GM12878 (cell line): ENCODE measurements at regions not wholly inside any gene's neighbourhood (a gene's known extent, or its start where the extent isn't known, plus 50 kb on each side); places are given as distances from the start of the nearest gene placed in this dataset.

Source experiments
- ATAC-seq: fragments of 200-7000 bp; cut with Tn5 transposase; 3 replicates; pipeline ENCODE4 v1.9.1; 2020; ENCODE audit warnings: mild to moderate bottlenecking, moderate library complexity
- BruUV-seq: library from RNA; stranded (reverse); fragments of 400-500 nt; replicated peaks from 2 replicates; lab custom pipeline; 2021; lab: Mats Ljungman, UMichigan
- CTCF ChIA-PET: fragments of 300-600 bp; sonication (Branson Sonifier 250); formaldehyde crosslinking; extraction: SDS; loops from one replicate; lab custom pipeline; 2021; ENCODE audit warnings: inconsistent platforms; lab: Yijun Ruan, JAX
- POLR2A ChIA-PET: fragments of 350-600 bp; formaldehyde crosslinking; extraction: SDS; loops from one replicate; lab custom pipeline; 2021; ENCODE audit warnings: inconsistent platforms; lab: Charles Lee
- RAD21 ChIA-PET: fragments of 300-600 bp; sonication (Branson Sonifier 250); formaldehyde crosslinking; loops from one replicate; lab custom pipeline; 2023; ENCODE audit warnings: antibody characterized with exemption; ENCODE audit not compliant: unreplicated experiment; lab: Charles Lee
- SMC1A ChIA-PET: fragments of 300-600 bp; sonication (Branson Sonifier 250); formaldehyde crosslinking; loops from one replicate; lab custom pipeline; 2023; ENCODE audit not compliant: unreplicated experiment, uncharacterized antibody; lab: Charles Lee
- DNase-seq: peaks from one replicate; pipeline ENCODE4 v3.0.0-alpha.2; 2011; ENCODE audit warnings: low read depth, low spot score
- FAIRE-seq: peaks from 3 replicates; lab custom pipeline; 2011; peaks lifted over from hg19 to GRCh38; lab: Jason Lieb, UNC
- H2AFZ ChIP-seq: 2 replicates; pipeline ENCODE4 v1.6.0; 2011; ENCODE audit warnings: low read depth, low read length, control low read depth; ENCODE audit not compliant: control insufficient read depth
- H3K27ac ChIP-seq: 2 replicates; pipeline ENCODE4 v1.5.1; 2011; ENCODE audit warnings: control low read depth; ENCODE audit not compliant: control insufficient read depth, insufficient read depth
- H3K27me3 ChIP-seq, 2 experiments: replicated peaks in 1 of 2; 2 replicates each; pipeline versions ENCODE4 v1.6.0 to v1.6.1; 2011; ENCODE audit warnings: low read length in 1 of 2; ENCODE audit not compliant: control insufficient read depth in 2 of 2, insufficient read depth in 2 of 2
- H3K36me3 ChIP-seq, 2 experiments: 2 replicates each; pipeline ENCODE4 v1.5.1; 2011; ENCODE audit warnings: low read length in 1 of 2; ENCODE audit not compliant: control insufficient read depth in 2 of 2, insufficient read depth in 2 of 2
- H3K4me1 ChIP-seq: 2 replicates; pipeline ENCODE4 v1.6.1; 2011; ENCODE audit warnings: mild to moderate bottlenecking, low read length, moderate library complexity, mixed read lengths; ENCODE audit not compliant: control insufficient read depth, insufficient read depth
- H3K4me2 ChIP-seq: 2 replicates; pipeline ENCODE4 v1.6.0; 2011; ENCODE audit warnings: control low read depth; ENCODE audit not compliant: control insufficient read depth, insufficient read depth
- H3K4me3 ChIP-seq: fragments of 200-600 bp; sonication (generic); 2 replicates; pipeline ENCODE4 v1.5.1; 2016
- H3K79me2 ChIP-seq: 2 replicates; pipeline ENCODE4 v1.6.0; 2011; ENCODE audit warnings: low read length; ENCODE audit not compliant: control insufficient read depth, insufficient read depth
- H3K9ac ChIP-seq: 2 replicates; pipeline ENCODE4 v1.8.0; 2011; ENCODE audit warnings: low read length, control low read depth, mixed read lengths; ENCODE audit not compliant: control insufficient read depth, insufficient read depth
- H3K9me3 ChIP-seq: replicated peaks from 3 replicates; pipeline ENCODE4 v1.5.1; 2011; ENCODE audit warnings: mild to moderate bottlenecking, low read length; ENCODE audit not compliant: control insufficient read depth, insufficient read depth
- H4K20me1 ChIP-seq: 2 replicates; pipeline ENCODE4 v1.6.0; 2011; ENCODE audit not compliant: control insufficient read depth, insufficient read depth
- CBX5 ChIP-seq: sonication (generic); IDR thresholded peaks from 2 replicates; pipeline ENCODE4 v1.6.1; 2016; ENCODE audit warnings: low read depth, moderate library complexity, mild to moderate bottlenecking, inconsistent platforms
- EGR1 ChIP-seq, 2 experiments: IDR thresholded peaks; 1 replicate in 1 of 2; 2 replicates in 1 of 2; pipeline ENCODE4 v1.6.1; 2011 to 2012; ENCODE audit warnings: low read depth in 2 of 2, low read length in 2 of 2, borderline replicate concordance in 1 of 2, mild to moderate bottlenecking in 1 of 2, moderate library complexity in 1 of 2
- FOS ChIP-seq: IDR thresholded peaks from 3 replicates; pipeline ENCODE4 v1.6.1; 2011; ENCODE audit warnings: borderline replicate concordance; ENCODE audit not compliant: insufficient read length; ENCODE audit errors: extremely low read depth
- FOXM1 ChIP-seq: IDR thresholded peaks from 2 replicates; pipeline ENCODE4 v1.6.1; 2012; ENCODE audit warnings: low read depth, mild to moderate bottlenecking, inconsistent platforms, low read length, moderate library complexity
- HDGF ChIP-seq: fragments of 450-650 bp; IDR thresholded peaks from 2 replicates; pipeline ENCODE4 v1.6.1; 2016; ENCODE audit warnings: antibody characterized with exemption
- MLLT1 ChIP-seq: fragments of 450-650 bp; IDR thresholded peaks from 2 replicates; pipeline ENCODE4 v1.6.1; 2016; ENCODE audit warnings: mild to moderate bottlenecking
- MXI1 ChIP-seq: fragments of 150-350 bp; IDR thresholded peaks from 2 replicates; pipeline ENCODE4 v1.6.1; 2011; ENCODE audit warnings: low read depth, mild to moderate bottlenecking, inconsistent platforms, low read length, improper control_type of control experiment
- NBN ChIP-seq: fragments of 450-650 bp; IDR thresholded peaks from 2 replicates; pipeline ENCODE4 v1.6.1; 2016
- NFIC ChIP-seq: IDR thresholded peaks from 2 replicates; pipeline ENCODE4 v1.6.1; 2012; ENCODE audit warnings: low read depth, mild to moderate bottlenecking, inconsistent platforms, low read length, moderate library complexity
- NFXL1 ChIP-seq: fragments of 450-650 bp; IDR thresholded peaks from 2 replicates; pipeline ENCODE4 v1.6.1; 2017; ENCODE audit warnings: antibody characterized with exemption, mild to moderate bottlenecking, borderline replicate concordance
- NFYB ChIP-seq: IDR thresholded peaks from 2 replicates; pipeline ENCODE4 v1.6.1; 2011; ENCODE audit warnings: low read depth, mild to moderate bottlenecking, low read length, improper control_type of control experiment, moderate library complexity; ENCODE audit not compliant: insufficient read depth
- NR2F1 ChIP-seq: fragments of 450-650 bp; conservative IDR thresholded peaks from 2 replicates; pipeline ENCODE4 v1.6.1; 2017; ENCODE audit warnings: mild to moderate bottlenecking
- PAX8 ChIP-seq: fragments of 450-650 bp; IDR thresholded peaks from 2 replicates; pipeline ENCODE4 v1.6.1; 2017; ENCODE audit warnings: mild to moderate bottlenecking, moderate library complexity
- POU2F2 ChIP-seq: IDR thresholded peaks from 3 replicates; pipeline ENCODE4 v1.6.1; 2011; ENCODE audit warnings: low read depth, mild to moderate bottlenecking, low read length, borderline replicate concordance
- SMAD5 ChIP-seq: IDR thresholded peaks from 2 replicates; pipeline ENCODE4 v1.6.1; 2016; ENCODE audit warnings: antibody characterized with exemption, low read depth
- SP1 ChIP-seq: IDR thresholded peaks from one replicate; pipeline ENCODE4 v1.6.1; 2011; ENCODE audit warnings: low read depth, low read length
- SREBF1 ChIP-seq: IDR thresholded peaks from 2 replicates; pipeline ENCODE4 v1.6.1; 2012; ENCODE audit warnings: mild to moderate bottlenecking, low read length
- SUZ12 ChIP-seq: fragments of 200-600 bp; sonication (generic); IDR thresholded peaks from one replicate; pipeline ENCODE4 v1.6.1; 2018; ENCODE audit warnings: antibody characterized with exemption, mild to moderate bottlenecking; ENCODE audit not compliant: unreplicated experiment
- TARDBP ChIP-seq: IDR thresholded peaks from 2 replicates; pipeline ENCODE4 v1.6.1; 2016; ENCODE audit warnings: borderline replicate concordance
- ZNF274 ChIP-seq: IDR thresholded peaks from one replicate; pipeline ENCODE4 v1.8.0; 2011; ENCODE audit not compliant: insufficient read length, insufficient read depth
- ZSCAN29 ChIP-seq: fragments of 450-650 bp; IDR thresholded peaks from 2 replicates; pipeline ENCODE4 v1.6.1; 2017; ENCODE audit warnings: mild to moderate bottlenecking, moderate library complexity
- ZZZ3 ChIP-seq: IDR thresholded peaks from 2 replicates; pipeline ENCODE4 v1.6.1; 2011; ENCODE audit warnings: low read depth; ENCODE audit not compliant: control insufficient read depth, insufficient read length
- WGBS: methylation state at CpG from one replicate; pipeline ENCODE4 v1.1.6; 2016; ENCODE audit warnings: low lambda C conversion rate; ENCODE audit not compliant: insufficient replicate concordance, insufficient coverage; ENCODE audit errors: missing lambda C conversion rate; 5-methylcytosine and 5-hydroxymethylcytosine counted together
- in situ Hi-C: fragments of 300-500 bp; cut with MboI; formaldehyde crosslinking; loops from 9 replicates; pipeline ENCODE4 v1.14.3; 2018; ENCODE audit warnings: mixed read lengths
- intact Hi-C: fragments of 100-400 bp; cut with micrococcal nuclease; formaldehyde crosslinking; loops from one replicate; pipeline ENCODE4 v1.14.2; 2022; ENCODE audit not compliant: unreplicated experiment

- no peak overlapping the region for H2AFZ ChIP-seq
- ChIA-PET RAD21 (no interaction called here), SMC1A (no interaction called here), CTCF (no interaction called here), POLR2A (no interaction called here)
- H3K79me2 ChIP-seq: no peaks in the 10 kb centered on the region
- no peak for DNase-seq
- no peaks in the 10 kb centered on the region for H3K4me1 ChIP-seq
- no peak overlapping the region for H3K4me2 ChIP-seq
- H3K9ac ChIP-seq: no peak overlapping the region
- intact Hi-C loops: no loop called here
- TF ChIP-seq SMAD5: no peak
- TF ChIP-seq ZZZ3: no peak
- TF ChIP-seq ZNF274: no peak
- no peak for TF ChIP-seq FOXM1
- TF ChIP-seq HDGF: no peak
- TF ChIP-seq CBX5: no peak
- TF ChIP-seq FOS: no peak
- H3K27ac ChIP-seq: no peak overlapping the region
- no peak for ATAC-seq
- in situ Hi-C loops: no loop called here
- H3K36me3 ChIP-seq: no peaks in the 10 kb centered on the region
- no peaks in the 10 kb centered on the region for H3K27me3 ChIP-seq
- H3K9me3 ChIP-seq: no peaks in the 10 kb centered on the region; the same call in 2 of the 3 replicates
- no peaks in the 10 kb centered on the region for H4K20me1 ChIP-seq
- no peak overlapping the region for H3K4me3 ChIP-seq
- no TSS peak for BruUV-seq
- no peak for FAIRE-seq
- 33% methylated on average over 6 of the region's 6 CpGs for WGBS
These were observed 85.8 kb downstream of the DLL1 start for GRCh38 chr6:170205126-170205525.

GRCh38 chr6:170203212-170203611 lies 87.7 kb downstream of the DLL1 start:
- CTCF ChIA-PET: no interaction called here
- in situ Hi-C loops (no loop called here), intact Hi-C loops (no loop called here)
- DNase-seq: no peak
- POLR2A ChIA-PET: no interaction called here
- Histone ChIP-seq H3K9ac (no peak overlapping the region), H2AFZ (no peak overlapping the region), H3K4me3 (no peak overlapping the region), H3K79me2 (no peaks in the 10 kb centered on the region), H3K27me3 (no peaks in the 10 kb centered on the region), H3K27ac (no peak overlapping the region), H3K4me1 (no peaks in the 10 kb centered on the region), H3K36me3 (no peaks in the 10 kb centered on the region), H3K9me3 (no peaks in the 10 kb centered on the region; the same call in 2 of the 3 replicates), H4K20me1 (no peaks in the 10 kb centered on the region), H3K4me2 (no peak overlapping the region)
- SMC1A ChIA-PET: no interaction called here
- no TSS peak for BruUV-seq
- WGBS: 58% methylated on average over 6 of the region's 6 CpGs
- RAD21 ChIA-PET: no interaction called here
- FAIRE-seq: no peak
- ATAC-seq: no peak
- TF ChIP-seq SREBF1 (no peak), NR2F1 (no peak), NBN (no peak), POU2F2 (no peak), MXI1 (no peak), ZSCAN29 (no peak), PAX8 (no peak), EGR1 (IDR thresholded peaks at IDR 0.05; ENCODE audit: borderline replicate concordance in 1 of 2, low read depth in 2 of 2, low read length in 2 of 2) (no peak), NFXL1 (no peak), NFYB (no peak), SP1 (no peak), NFIC (no peak), MLLT1 (no peak), SUZ12 (no peak), TARDBP (no peak)
